ENCODE measurements at regions not wholly inside any gene's neighbourhood (a gene's known extent, or its start where the extent isn't known, plus 50 kb on each side); places are given as distances from the start of the nearest gene placed in this dataset.

GRCh38 chr1:234694661-234695060, 84.7 kb upstream of the IRF2BP2 start:
- DNase-seq (ENCODE audit: low read depth) = no peak
- no peak for TF ChIP-seq CTCF (IDR thresholded peaks at IDR 0.05; ENCODE audit: low read depth, low read length, missing control alignments)
- no peak overlapping the region for H3K4me3 ChIP-seq (ENCODE audit: low read depth, low read length)

GRCh38 chr1:234692966-234693580, 83.1 kb upstream of the IRF2BP2 start:
- no peak for DNase-seq (ENCODE audit: low read depth)
- no peak overlapping the region for H3K4me3 ChIP-seq (ENCODE audit: low read depth, low read length)
- no peak for TF ChIP-seq CTCF (IDR thresholded peaks at IDR 0.05; ENCODE audit: low read depth, low read length, missing control alignments)

GRCh38 chr1:234691567-234691966, 81.6 kb upstream of the IRF2BP2 start:
- no peak for DNase-seq (ENCODE audit: low read depth)

GRCh38 chr1:234690872-234691271, 80.9 kb upstream of the IRF2BP2 start:
- H3K4me3 ChIP-seq (ENCODE audit: low read depth, low read length) = no peak overlapping the region
- DNase-seq (ENCODE audit: low read depth) = no peak
- no peak for TF ChIP-seq CTCF (IDR thresholded peaks at IDR 0.05; ENCODE audit: low read depth, low read length, missing control alignments)

More at GRCh38 chr1:234691567-234691966, 81.6 kb upstream of the IRF2BP2 start:
- no peak overlapping the region for H3K4me3 ChIP-seq (ENCODE audit: low read depth, low read length)
- TF ChIP-seq CTCF (IDR thresholded peaks at IDR 0.05; ENCODE audit: low read depth, low read length, missing control alignments) = no peak

- no peak for DNase-seq (ENCODE audit: low read depth)
- TF ChIP-seq CTCF (IDR thresholded peaks at IDR 0.05; ENCODE audit: low read depth, low read length, missing control alignments) = no peak
- no peak overlapping the region for H3K4me3 ChIP-seq (ENCODE audit: low read depth, low read length)
Observed at GRCh38 chr1:234689236-234689635, 79.3 kb upstream of the IRF2BP2 start.

- TF ChIP-seq CTCF (IDR thresholded peaks at IDR 0.05; ENCODE audit: low read depth, low read length, missing control alignments) = no peak
- no peak for DNase-seq (ENCODE audit: low read depth)
- no peak overlapping the region for H3K4me3 ChIP-seq (ENCODE audit: low read depth, low read length)
Observed at GRCh38 chr1:234687011-234687410, 77.0 kb upstream of the IRF2BP2 start.

GRCh38 chr1:234686035-234686434, 76.1 kb upstream of the IRF2BP2 start:
- no peak for DNase-seq (ENCODE audit: low read depth)
- no peak overlapping the region for H3K4me3 ChIP-seq (ENCODE audit: low read depth, low read length)
- TF ChIP-seq CTCF (IDR thresholded peaks at IDR 0.05; ENCODE audit: low read depth, low read length, missing control alignments) = no peak

Data from GM12864 (cell line).